Esophagus squamous epithelium (tissue), 5 donors: ENCODE measurements at regions not wholly inside any gene's neighbourhood (a gene's known extent, or its start where the extent isn't known, plus 50 kb on each side); places are given as distances from the start of the nearest gene placed in this dataset.

Experiments
- DNase-seq: peaks from one replicate; lab custom pipeline; 2025; lab: John Stamatoyannopoulos, UW
- H3K27ac ChIP-seq, 4 donors: fragments of 200-600 bp; sonication (generic); one replicate each; pipeline ENCODE4 v1.5.1; 2016 to 2019; ENCODE audit warnings: mild to moderate bottlenecking in 1 of 4
- H3K27me3 ChIP-seq, 4 donors: fragments of 200-600 bp; sonication (generic); 1 replicate in 3 of 4; 2 replicates in 1 of 4; pipeline versions ENCODE4 v1.5.1 to v1.6.0; 2017 to 2021; ENCODE audit warnings: antibody characterized with exemption in 1 of 4
- H3K36me3 ChIP-seq, 3 donors: fragments of 200-600 bp; sonication (generic); one replicate each; pipeline ENCODE4 v1.5.1; 2016 to 2019
- H3K4me1 ChIP-seq, 3 donors: fragments of 200-600 bp; sonication (generic); one replicate each; pipeline ENCODE4 v1.5.1; 2017 to 2019
- H3K4me3 ChIP-seq, 4 donors: fragments of 200-600 bp; sonication (generic); 1 replicate in 3 of 4; 2 replicates in 1 of 4; pipeline ENCODE4 v1.5.1; 2016 to 2019; ENCODE audit warnings: mild to moderate bottlenecking in 2 of 4, moderate library complexity in 1 of 4
- H3K9me3 ChIP-seq, 3 donors: fragments of 200-600 bp; sonication (generic); one replicate each; pipeline ENCODE4 v1.5.1; 2016 to 2019
- CTCF ChIP-seq, 6 experiments: fragments of 450-650 bp in 4 of 6; fragments of 200-600 bp in 2 of 6; sonication (generic) in 2 of 6; IDR thresholded peaks; one replicate each; pipeline ENCODE4 v1.5.1; 2016 to 2019; ENCODE audit warnings: antibody characterized with exemption in 6 of 6, mild to moderate bottlenecking in 4 of 6, moderate library complexity in 4 of 6
- POLR2A ChIP-seq, 4 donors: fragments of 450-650 bp; IDR thresholded peaks; one replicate each; pipeline ENCODE4 v1.6.1; 2017; ENCODE audit warnings: antibody characterized with exemption in 4 of 4, mild to moderate bottlenecking in 4 of 4, moderate library complexity in 3 of 4
- WGBS, 2 donors: methylation state at CpG; one replicate each; pipeline ENCODE4 v1.1.5; 2018; 5-methylcytosine and 5-hydroxymethylcytosine counted together
- intact Hi-C: fragments of 100-400 bp; cut with DNase I; formaldehyde crosslinking; loops from one replicate; pipeline ENCODE4 v1.15.0; 2022
- donor health status: DM: yes; HTN: yes; CAD: no.

- Histone ChIP-seq H3K4me1 (peaks cover 0 to 10% (median 0%) of the 10 kb centered on the region in 3 donors), H3K36me3 (no peaks in the 10 kb centered on the region), H3K9me3 (no peaks in the 10 kb centered on the region), H3K27me3 (peaks cover 0 to 32% (median 0%) of the 10 kb centered on the region in 4 donors), H3K27ac (no peak overlapping the region), H3K4me3 (peak overlapping the region in 2 of 4 donors; percentile 9 to 22)
- intact Hi-C loops: no loop called here
- DNase-seq: no peak
- 27 to 41% methylated on average over 8 to 14 of the region's 14 CpGs for WGBS, 2 donors
- no peak for TF ChIP-seq CTCF (IDR thresholded peaks at IDR 0.05)
- TF ChIP-seq POLR2A (IDR thresholded peaks at IDR 0.05): no peak
Measured at GRCh38 chr21:41112740-41113692, 54.9 kb upstream of the BACE2 start.

- DNase-seq: no peak
- 55 to 63% methylated on average over 4 of the region's 4 CpGs for WGBS, 2 donors
- no peaks in the 10 kb centered on the region for H3K9me3 ChIP-seq
- H3K4me3 ChIP-seq: no peak overlapping the region
- no peak for TF ChIP-seq CTCF (IDR thresholded peaks at IDR 0.05)
- TF ChIP-seq POLR2A (IDR thresholded peaks at IDR 0.05): no peak
- no peaks in the 10 kb centered on the region for H3K36me3 ChIP-seq
- intact Hi-C loops: no loop called here
- H3K27ac ChIP-seq: no peak overlapping the region
- H3K27me3 ChIP-seq: peaks cover 0 to 30% (median 0%) of the 10 kb centered on the region in 4 donors
- H3K4me1 ChIP-seq: peaks cover 0 to 10% (median 0%) of the 10 kb centered on the region in 3 donors
Measured at GRCh38 chr21:41115851-41116250, 52.1 kb upstream of the BACE2 start.
